IMR-90 (cell line): ENCODE measurements at regions not wholly inside any gene's neighbourhood (a gene's known extent, or its start where the extent isn't known, plus 50 kb on each side); places are given as distances from the start of the nearest gene placed in this dataset.

Source experiments
- ATAC-seq: fragments of 200-7000 bp; cut with Tn5 transposase; 2 replicates; pipeline ENCODE4 v1.9.1; 2020; ENCODE audit warnings: low read depth, mild to moderate bottlenecking, moderate library complexity
- BruUV-seq: library from RNA; stranded (reverse); fragments of 400-500 nt; replicated peaks from 2 replicates; lab custom pipeline; 2021; lab: Mats Ljungman, UMichigan
- CTCF ChIA-PET: fragments of 300-600 bp; formaldehyde crosslinking; extraction: SDS; loops from one replicate; lab custom pipeline; 2021; ENCODE audit warnings: antibody characterized with exemption; lab: Yijun Ruan, JAX
- POLR2A ChIA-PET: fragments of 300-600 bp; sonication (Branson Sonifier 250); formaldehyde crosslinking; loops from one replicate; lab custom pipeline; 2022; ENCODE audit warnings: antibody characterized with exemption; ENCODE audit not compliant: unreplicated experiment; lab: Charles Lee
- DNase-seq: peaks from one replicate; pipeline ENCODE4 v3.0.0; 2013
- H2AFZ ChIP-seq: replicated peaks from 2 replicates; pipeline ENCODE3; 2013; ENCODE audit warnings: low read length, mild to moderate bottlenecking; ENCODE audit not compliant: poor library complexity
- H2AK5ac ChIP-seq: 2 replicates; pipeline ENCODE4 v1.6.1; 2013; ENCODE audit warnings: low read depth, low read length, inconsistent platforms
- H2AK9ac ChIP-seq: replicated peaks from 2 replicates; pipeline ENCODE3; 2013; ENCODE audit warnings: mild to moderate bottlenecking, low read depth, low read length, moderate library complexity; ENCODE audit not compliant: poor library complexity
- H2BK120ac ChIP-seq: 2 replicates; pipeline ENCODE4 v1.6.1; 2013; ENCODE audit warnings: low read depth, low read length, inconsistent platforms
- H2BK15ac ChIP-seq: 3 replicates; pipeline ENCODE4 v1.6.1; 2013; ENCODE audit warnings: low read depth, low read length, inconsistent platforms
- H2BK20ac ChIP-seq: 2 replicates; pipeline ENCODE4 v1.6.1; 2013; ENCODE audit warnings: low read depth, mild to moderate bottlenecking, inconsistent platforms, low read length, moderate library complexity
- H2BK5ac ChIP-seq: 2 replicates; pipeline ENCODE4 v1.6.1; 2013; ENCODE audit warnings: mild to moderate bottlenecking, low read depth, low read length, inconsistent platforms; ENCODE audit not compliant: poor library complexity, severe bottlenecking
- H3K14ac ChIP-seq: replicated peaks from 2 replicates; pipeline ENCODE4 v1.6.1; 2013; ENCODE audit warnings: low read depth, low read length, inconsistent platforms
- H3K18ac ChIP-seq: 2 replicates; pipeline ENCODE4 v1.6.1; 2013; ENCODE audit warnings: low read depth, low read length, control low read depth
- H3K23ac ChIP-seq: 2 replicates; pipeline ENCODE4 v1.6.1; 2013; ENCODE audit warnings: low read depth, low read length, inconsistent platforms
- H3K27ac ChIP-seq: 2 replicates; pipeline ENCODE4 v1.5.1; 2013; ENCODE audit warnings: mild to moderate bottlenecking, control low read depth, low read length; ENCODE audit not compliant: insufficient read depth
- H3K27me3 ChIP-seq: 2 replicates; pipeline ENCODE4 v1.6.1; 2013; ENCODE audit warnings: low read length; ENCODE audit not compliant: control insufficient read depth, insufficient read depth
- H3K36me3 ChIP-seq: 2 replicates; pipeline ENCODE4 v1.6.1; 2013; ENCODE audit warnings: low read length, mixed read lengths; ENCODE audit not compliant: control insufficient read depth, insufficient read depth
- H3K4ac ChIP-seq: 2 replicates; pipeline ENCODE4 v1.6.1; 2013; ENCODE audit warnings: low read depth, low read length, inconsistent platforms
- H3K4me1 ChIP-seq: 2 replicates; pipeline ENCODE4 v1.6.1; 2013; ENCODE audit warnings: low read length, mixed read lengths; ENCODE audit not compliant: control insufficient read depth, insufficient read depth
- H3K4me2 ChIP-seq: 2 replicates; pipeline ENCODE4 v1.6.1; 2013; ENCODE audit warnings: low read depth, mild to moderate bottlenecking, control low read depth, low read length, moderate library complexity
- H3K4me3 ChIP-seq: 2 replicates; pipeline ENCODE4 v1.5.1; 2013; ENCODE audit warnings: low read depth, mild to moderate bottlenecking, control low read depth, low read length, moderate library complexity; ENCODE audit not compliant: insufficient read depth
- H3K56ac ChIP-seq: 2 replicates; pipeline ENCODE4 v1.6.1; 2013; ENCODE audit warnings: low read length, inconsistent platforms; ENCODE audit not compliant: insufficient read depth; ENCODE audit errors: extremely low read depth
- H3K79me1 ChIP-seq, 2 experiments: 2 replicates each; pipeline ENCODE4 v1.6.1; 2013; ENCODE audit warnings: low read length in 2 of 2, inconsistent platforms in 1 of 2, low read depth in 1 of 2
- H3K9ac ChIP-seq: 2 replicates; pipeline ENCODE4 v1.6.1; 2013; ENCODE audit warnings: low read depth, low read length, control low read depth
- H3K9me1 ChIP-seq: 2 replicates; pipeline ENCODE4 v1.6.1; 2013; ENCODE audit warnings: low read length, inconsistent platforms; ENCODE audit not compliant: insufficient read depth
- H3K9me3 ChIP-seq: 2 replicates; pipeline ENCODE4 v1.6.1; 2013; ENCODE audit warnings: low read length; ENCODE audit not compliant: control insufficient read depth, insufficient read depth
- H4K20me1 ChIP-seq: 2 replicates; pipeline ENCODE4 v1.6.1; 2013; ENCODE audit warnings: low read length, inconsistent platforms; ENCODE audit not compliant: insufficient read depth
- H4K5ac ChIP-seq: 2 replicates; pipeline ENCODE4 v1.6.1; 2013; ENCODE audit warnings: mild to moderate bottlenecking, low read depth, low read length, control low read depth
- H4K8ac ChIP-seq, 2 experiments: 2 replicates each; pipeline ENCODE4 v1.6.1; 2013; ENCODE audit warnings: low read depth in 2 of 2, low read length in 2 of 2, control low read depth in 1 of 2, inconsistent platforms in 1 of 2
- H4K91ac ChIP-seq: 2 replicates; pipeline ENCODE4 v1.6.1; 2013; ENCODE audit warnings: low read depth, low read length, inconsistent platforms; ENCODE audit not compliant: insufficient read depth
- BHLHE40 ChIP-seq: fragments of 150-350 bp; IDR thresholded peaks from 2 replicates; pipeline ENCODE4 v1.6.1; 2016; ENCODE audit warnings: mild to moderate bottlenecking, low read depth, low read length
- CEBPB ChIP-seq: IDR thresholded peaks from 2 replicates; pipeline ENCODE4 v1.6.1; 2012; ENCODE audit warnings: low read depth, low read length, improper control_type of control experiment
- CHD1 ChIP-seq: IDR thresholded peaks from 2 replicates; pipeline ENCODE4 v1.6.1; 2012; ENCODE audit warnings: low read depth, low read length, improper control_type of control experiment
- FOS ChIP-seq: fragments of 150-350 bp; IDR thresholded peaks from 2 replicates; pipeline ENCODE4 v1.6.1; 2016; ENCODE audit warnings: low read depth, low read length
- MAFK ChIP-seq: IDR thresholded peaks from 2 replicates; pipeline ENCODE4 v1.6.1; 2012; ENCODE audit warnings: low read depth, low read length, improper control_type of control experiment
- MAZ ChIP-seq: IDR thresholded peaks from 2 replicates; pipeline ENCODE4 v1.6.1; 2012; ENCODE audit warnings: low read depth, mild to moderate bottlenecking, low read length, improper control_type of control experiment, moderate library complexity, borderline replicate concordance
- MXI1 ChIP-seq: IDR thresholded peaks from 2 replicates; pipeline ENCODE4 v1.6.1; 2012; ENCODE audit warnings: low read depth, mild to moderate bottlenecking, low read length, moderate library complexity, borderline replicate concordance
- NFE2L2 ChIP-seq: fragments of 150-350 bp; IDR thresholded peaks from 2 replicates; pipeline ENCODE4 v1.6.1; 2016; ENCODE audit warnings: low read depth, mild to moderate bottlenecking, low read length
- POLR2A ChIP-seq: IDR thresholded peaks from 2 replicates; pipeline ENCODE4 v1.6.1; 2012; ENCODE audit warnings: mild to moderate bottlenecking, low read depth, low read length
- RAD21 ChIP-seq: IDR thresholded peaks from 2 replicates; pipeline ENCODE4 v1.6.1; 2012; ENCODE audit warnings: low read length, improper control_type of control experiment
- RCOR1 ChIP-seq: IDR thresholded peaks from 2 replicates; pipeline ENCODE4 v1.6.1; 2012; ENCODE audit warnings: mild to moderate bottlenecking, low read length, improper control_type of control experiment; ENCODE audit not compliant: insufficient replicate concordance
- RFX5 ChIP-seq: IDR thresholded peaks from 2 replicates; pipeline ENCODE4 v1.8.0; 2012; ENCODE audit warnings: low read depth, mild to moderate bottlenecking, low read length, moderate library complexity
- SMC3 ChIP-seq: fragments of 150-350 bp; IDR thresholded peaks from 2 replicates; pipeline ENCODE4 v1.6.1; 2016; ENCODE audit warnings: low read depth, mild to moderate bottlenecking, antibody characterized with exemption, low read length, moderate library complexity
- WGBS, 2 experiments: methylation state at CpG; one replicate each; pipeline versions ENCODE4 v1.1.5 to v1.1.7; 2013; ENCODE audit warnings: missing lambda C conversion rate in 2 of 2; ENCODE audit not compliant: insufficient read length in 1 of 2; ENCODE audit errors: extremely low coverage in 2 of 2; 5-methylcytosine and 5-hydroxymethylcytosine counted together
- dilution Hi-C: fragments of 300-500 bp; cut with HindIII; formaldehyde crosslinking; loops from one replicate; pipeline ENCODE4 v1.14.3; 2018; ENCODE audit warnings: low sequenced_read_pairs; ENCODE audit not compliant: unreplicated experiment
- in situ Hi-C: fragments of 300-500 bp; cut with MboI; formaldehyde crosslinking; loops from 3 replicates; pipeline ENCODE4 v1.14.3; 2019; ENCODE audit warnings: low sequenced_read_pairs, inconsistent platforms, mixed read lengths
- intact Hi-C: fragments of 100-400 bp; cut with micrococcal nuclease; formaldehyde crosslinking; loops from 2 replicates; pipeline ENCODE4 v1.10.0; 2022
- TF ChIP-seq, protein P1 (sequence below): fragments of 150-350 bp; IDR thresholded peaks from 2 replicates; pipeline ENCODE4 v1.6.1; 2016; ENCODE audit warnings: low read depth, mild to moderate bottlenecking, low read length, moderate library complexity, borderline replicate concordance
- TF ChIP-seq, protein P2 (sequence below): fragments of 150-350 bp; IDR thresholded peaks from 2 replicates; pipeline ENCODE4 v1.6.1; 2017; ENCODE audit warnings: mild to moderate bottlenecking, antibody characterized with exemption, low read length, low read depth
- TF ChIP-seq, protein P3 (sequence below): conservative IDR thresholded peaks from 2 replicates; pipeline ENCODE4 v1.5.1; 2012; ENCODE audit warnings: mild to moderate bottlenecking, low read depth, low read length, improper control_type of control experiment

DNA sequence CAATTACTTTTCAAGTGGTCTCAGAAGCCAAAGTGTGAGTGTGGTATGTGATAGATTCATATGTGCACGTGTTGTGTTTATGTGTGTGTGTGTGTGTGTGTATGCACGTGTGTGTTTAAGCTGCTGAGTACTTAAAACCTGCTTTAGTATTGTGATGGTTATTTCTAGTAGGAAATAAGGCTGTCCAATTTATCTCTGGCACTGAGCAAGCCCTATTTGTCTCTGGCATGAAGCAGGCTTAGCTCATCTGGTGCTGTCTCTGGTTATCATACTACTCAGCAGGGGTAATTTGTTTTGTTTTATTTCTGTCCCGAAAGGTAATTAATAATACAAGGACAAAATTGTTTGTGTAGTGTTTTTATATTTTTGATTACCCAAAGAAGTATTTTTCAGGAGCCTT is 333.7 kb downstream of the FAT3 start:
- Histone ChIP-seq H3K27me3 (no peaks in the 10 kb centered on the region), H2AK9ac (no peak overlapping the region), H3K9me3 (no peaks in the 10 kb centered on the region), H3K4me1 (no peaks in the 10 kb centered on the region), H3K9me1 (no peaks in the 10 kb centered on the region), H3K14ac (no peak overlapping the region), H3K18ac (no peak overlapping the region), H2BK5ac (no peak overlapping the region), H3K4me3 (no peak overlapping the region), H3K9ac (no peak overlapping the region), H2AFZ (no peak overlapping the region), H4K5ac (no peak overlapping the region), H3K79me1 (no peaks in the 10 kb centered on the region), H3K36me3 (no peaks in the 10 kb centered on the region), H4K20me1 (no peaks in the 10 kb centered on the region), H4K8ac (no peak overlapping the region), H3K56ac (no peak overlapping the region), H2AK5ac (no peak overlapping the region), H3K23ac (no peak overlapping the region), H2BK120ac (no peak overlapping the region), H2BK20ac (no peak overlapping the region), H2BK15ac (no peak overlapping the region), H3K4me2 (no peak overlapping the region), H4K91ac (no peak overlapping the region), H3K4ac (no peak overlapping the region), H3K27ac (no peak overlapping the region)
- intact Hi-C loops, result loop anchor here (5.0 kb wide), 1 partner anchor 329 kb away; no protein-coding TSS in a partner anchor
- CTCF ChIA-PET, result no interaction called here
- ATAC-seq, result no peak
- no peak for DNase-seq
- TF ChIP-seq POLR2A (no peak), SMC3 (no peak), RCOR1 (no peak), FOS (no peak), BHLHE40 (no peak), MAFK (no peak), CEBPB (no peak), MXI1 (no peak), CHD1 (no peak), NFE2L2 (no peak), RAD21 (no peak), RFX5 (no peak), MAZ (no peak)
- TF ChIP-seq, protein P1, sequence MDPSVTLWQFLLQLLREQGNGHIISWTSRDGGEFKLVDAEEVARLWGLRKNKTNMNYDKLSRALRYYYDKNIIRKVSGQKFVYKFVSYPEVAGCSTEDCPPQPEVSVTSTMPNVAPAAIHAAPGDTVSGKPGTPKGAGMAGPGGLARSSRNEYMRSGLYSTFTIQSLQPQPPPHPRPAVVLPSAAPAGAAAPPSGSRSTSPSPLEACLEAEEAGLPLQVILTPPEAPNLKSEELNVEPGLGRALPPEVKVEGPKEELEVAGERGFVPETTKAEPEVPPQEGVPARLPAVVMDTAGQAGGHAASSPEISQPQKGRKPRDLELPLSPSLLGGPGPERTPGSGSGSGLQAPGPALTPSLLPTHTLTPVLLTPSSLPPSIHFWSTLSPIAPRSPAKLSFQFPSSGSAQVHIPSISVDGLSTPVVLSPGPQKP, result no peak
- TF ChIP-seq, protein P2, sequence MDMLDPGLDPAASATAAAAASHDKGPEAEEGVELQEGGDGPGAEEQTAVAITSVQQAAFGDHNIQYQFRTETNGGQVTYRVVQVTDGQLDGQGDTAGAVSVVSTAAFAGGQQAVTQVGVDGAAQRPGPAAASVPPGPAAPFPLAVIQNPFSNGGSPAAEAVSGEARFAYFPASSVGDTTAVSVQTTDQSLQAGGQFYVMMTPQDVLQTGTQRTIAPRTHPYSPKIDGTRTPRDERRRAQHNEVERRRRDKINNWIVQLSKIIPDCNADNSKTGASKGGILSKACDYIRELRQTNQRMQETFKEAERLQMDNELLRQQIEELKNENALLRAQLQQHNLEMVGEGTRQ, result no peak
- TF ChIP-seq, protein P3, sequence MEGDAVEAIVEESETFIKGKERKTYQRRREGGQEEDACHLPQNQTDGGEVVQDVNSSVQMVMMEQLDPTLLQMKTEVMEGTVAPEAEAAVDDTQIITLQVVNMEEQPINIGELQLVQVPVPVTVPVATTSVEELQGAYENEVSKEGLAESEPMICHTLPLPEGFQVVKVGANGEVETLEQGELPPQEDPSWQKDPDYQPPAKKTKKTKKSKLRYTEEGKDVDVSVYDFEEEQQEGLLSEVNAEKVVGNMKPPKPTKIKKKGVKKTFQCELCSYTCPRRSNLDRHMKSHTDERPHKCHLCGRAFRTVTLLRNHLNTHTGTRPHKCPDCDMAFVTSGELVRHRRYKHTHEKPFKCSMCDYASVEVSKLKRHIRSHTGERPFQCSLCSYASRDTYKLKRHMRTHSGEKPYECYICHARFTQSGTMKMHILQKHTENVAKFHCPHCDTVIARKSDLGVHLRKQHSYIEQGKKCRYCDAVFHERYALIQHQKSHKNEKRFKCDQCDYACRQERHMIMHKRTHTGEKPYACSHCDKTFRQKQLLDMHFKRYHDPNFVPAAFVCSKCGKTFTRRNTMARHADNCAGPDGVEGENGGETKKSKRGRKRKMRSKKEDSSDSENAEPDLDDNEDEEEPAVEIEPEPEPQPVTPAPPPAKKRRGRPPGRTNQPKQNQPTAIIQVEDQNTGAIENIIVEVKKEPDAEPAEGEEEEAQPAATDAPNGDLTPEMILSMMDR, result no peak
- 0% methylated on average over 1 of the region's 3 CpGs; no CpG with 5 or more reads in 1 of the 2 experiments for whole genome bisulfite sequencing, 2 experiments
- POLR2A ChIA-PET, result no interaction called here
- in situ Hi-C loops, result no loop called here
- no TSS peak for BruUV-seq
- dilution Hi-C loops, result no loop called here
